ENCODE measurements at regions not wholly inside any gene's neighbourhood (a gene's known extent, or its start where the extent isn't known, plus 50 kb on each side); places are given as distances from the start of the nearest gene placed in this dataset.
"Not testable (repeated sequence)": the region's sequence is repeated elsewhere in the genome, so short reads cannot be mapped to it uniquely, and the experiment has no call there.

- not testable (repeated sequence) for DNase-seq (ENCODE audit: low read depth in 2 of 3, low spot score in 2 of 3)
Measured at GRCh38 chr1:8118736-8119135, 92.6 kb upstream of the ERRFI1 start.

- no peak for DNase-seq (ENCODE audit: low read depth in 2 of 3, low spot score in 2 of 3)
Measured at GRCh38 chr1:8118031-8118451, 91.9 kb upstream of the ERRFI1 start.

- DNase-seq (ENCODE audit: low read depth in 2 of 3, low spot score in 2 of 3), result no peak
Measured at GRCh38 chr1:8116894-8117264, 90.8 kb upstream of the ERRFI1 start.

DNA sequence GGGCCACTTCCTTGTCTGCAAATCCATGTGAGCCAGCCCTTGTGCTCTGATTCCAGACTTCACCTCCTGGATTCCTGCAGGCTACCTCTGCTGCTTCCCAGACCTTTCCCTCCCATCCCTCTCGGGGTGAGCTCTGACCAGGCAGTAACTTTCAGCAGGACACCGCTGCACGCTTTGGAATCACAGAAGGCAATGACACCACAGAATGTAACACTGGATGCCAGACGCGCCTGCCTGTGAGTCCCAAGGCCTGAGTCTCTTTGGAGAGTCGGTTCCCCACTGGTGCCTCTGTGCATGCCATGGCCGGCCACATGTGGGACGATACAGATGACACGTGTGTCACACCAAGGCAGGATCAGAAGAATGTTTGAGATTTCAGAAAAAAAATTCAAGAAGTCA is 89.7 kb upstream of the ERRFI1 start:
- no peak for DNase-seq (ENCODE audit: low read depth in 2 of 3, low spot score in 2 of 3)

- DNase-seq (ENCODE audit: low read depth in 2 of 3, low spot score in 2 of 3), result no peak
Measured at GRCh38 chr1:8115031-8115768, 89.1 kb upstream of the ERRFI1 start.

GRCh38 chr1:8113262-8114220 is 87.4 kb upstream of the ERRFI1 start:
- no peak for DNase-seq (ENCODE audit: low read depth in 2 of 3, low spot score in 2 of 3)

GRCh38 chr1:8112611-8113261 is 86.6 kb upstream of the ERRFI1 start:
- DNase-seq (ENCODE audit: low read depth in 2 of 3, low spot score in 2 of 3), result no peak

- no peak for DNase-seq (ENCODE audit: low read depth in 2 of 3, low spot score in 2 of 3)
Measured at GRCh38 chr1:8111560-8111959, 85.5 kb upstream of the ERRFI1 start.

GRCh38 chr1:8109216-8109615 is 83.1 kb upstream of the ERRFI1 start:
- no peak for DNase-seq (ENCODE audit: low read depth in 2 of 3, low spot score in 2 of 3)

GRCh38 chr1:8107897-8108296 is 81.8 kb upstream of the ERRFI1 start:
- DNase-seq (ENCODE audit: low read depth in 2 of 3, low spot score in 2 of 3), result no peak

GRCh38 chr1:8104278-8105236 is 78.4 kb upstream of the ERRFI1 start:
- no peak for DNase-seq (ENCODE audit: low read depth in 2 of 3, low spot score in 2 of 3)

DNA sequence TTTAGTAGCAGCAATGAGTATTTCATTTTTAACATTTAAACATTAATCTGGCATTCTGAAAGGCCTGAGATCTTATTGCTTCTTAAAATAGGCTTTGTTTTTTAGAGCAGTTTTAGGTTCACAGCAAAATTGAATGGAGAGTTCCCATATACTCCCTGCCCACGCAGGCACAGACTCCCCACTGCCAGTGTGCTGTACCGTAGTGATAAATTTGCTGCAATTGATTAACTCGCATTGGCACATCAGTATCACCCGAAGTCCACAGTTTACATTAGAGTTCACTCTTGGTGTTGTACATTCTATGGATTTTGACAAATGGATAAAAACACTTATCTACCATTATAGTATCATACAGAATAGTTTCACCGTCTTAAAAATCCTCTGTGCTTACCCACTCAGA is 71.8 kb upstream of the ERRFI1 start:
- no peak for DNase-seq (ENCODE audit: low read depth in 2 of 3, low spot score in 2 of 3)

GRCh38 chr1:8097077-8097799 is 71.1 kb upstream of the ERRFI1 start:
- DNase-seq (ENCODE audit: low read depth in 2 of 3, low spot score in 2 of 3), result no peak

DNA sequence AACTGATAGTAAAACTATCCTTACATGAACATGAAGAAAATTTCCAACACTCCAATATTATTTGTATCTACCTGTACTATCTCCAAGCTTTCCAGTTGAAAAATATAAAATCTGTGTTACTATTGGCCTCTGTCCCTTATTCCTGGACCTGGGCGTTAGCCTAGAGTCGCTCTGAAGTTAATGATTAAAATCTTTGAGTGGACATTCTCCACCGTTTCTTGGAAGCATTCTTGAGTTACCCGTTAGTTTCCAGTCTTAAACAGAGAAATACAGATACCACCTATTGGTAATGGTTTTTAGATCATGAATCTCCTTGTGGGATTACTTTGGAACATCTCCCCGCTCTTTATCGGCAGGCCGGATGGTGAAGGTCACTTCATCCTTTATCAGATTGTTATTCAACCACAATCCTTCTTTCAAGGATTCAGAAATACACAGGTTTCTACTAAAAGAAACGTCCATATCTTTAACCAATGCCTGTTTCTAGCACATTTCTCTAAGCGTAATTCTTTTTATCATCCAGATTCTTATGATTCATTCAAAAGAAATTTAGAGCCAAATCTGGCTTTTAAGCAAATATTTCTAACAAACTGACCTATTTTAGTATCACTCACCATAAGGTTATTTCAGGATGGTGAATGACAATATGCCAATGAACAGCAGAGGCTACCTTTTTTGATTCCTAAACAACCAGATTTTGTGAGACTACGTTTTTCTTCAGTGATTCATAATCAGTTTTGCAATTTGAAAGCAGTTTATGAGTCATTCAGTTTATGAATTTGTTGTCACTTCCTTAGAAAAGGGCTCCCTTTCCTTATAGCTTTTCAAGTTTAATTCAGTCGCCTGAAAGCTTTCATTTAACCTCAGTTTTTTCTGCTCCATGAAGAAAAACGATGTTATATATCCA is 70.2 kb upstream of the ERRFI1 start:
- DNase-seq (ENCODE audit: low read depth in 2 of 3, low spot score in 2 of 3), result no peak

GRCh38 chr1:8095584-8095983 is 69.5 kb upstream of the ERRFI1 start:
- DNase-seq (ENCODE audit: low read depth in 2 of 3, low spot score in 2 of 3), result no peak

GRCh38 chr1:8094481-8095241 is 68.6 kb upstream of the ERRFI1 start:
- no peak for DNase-seq (ENCODE audit: low read depth in 2 of 3, low spot score in 2 of 3)

DNA sequence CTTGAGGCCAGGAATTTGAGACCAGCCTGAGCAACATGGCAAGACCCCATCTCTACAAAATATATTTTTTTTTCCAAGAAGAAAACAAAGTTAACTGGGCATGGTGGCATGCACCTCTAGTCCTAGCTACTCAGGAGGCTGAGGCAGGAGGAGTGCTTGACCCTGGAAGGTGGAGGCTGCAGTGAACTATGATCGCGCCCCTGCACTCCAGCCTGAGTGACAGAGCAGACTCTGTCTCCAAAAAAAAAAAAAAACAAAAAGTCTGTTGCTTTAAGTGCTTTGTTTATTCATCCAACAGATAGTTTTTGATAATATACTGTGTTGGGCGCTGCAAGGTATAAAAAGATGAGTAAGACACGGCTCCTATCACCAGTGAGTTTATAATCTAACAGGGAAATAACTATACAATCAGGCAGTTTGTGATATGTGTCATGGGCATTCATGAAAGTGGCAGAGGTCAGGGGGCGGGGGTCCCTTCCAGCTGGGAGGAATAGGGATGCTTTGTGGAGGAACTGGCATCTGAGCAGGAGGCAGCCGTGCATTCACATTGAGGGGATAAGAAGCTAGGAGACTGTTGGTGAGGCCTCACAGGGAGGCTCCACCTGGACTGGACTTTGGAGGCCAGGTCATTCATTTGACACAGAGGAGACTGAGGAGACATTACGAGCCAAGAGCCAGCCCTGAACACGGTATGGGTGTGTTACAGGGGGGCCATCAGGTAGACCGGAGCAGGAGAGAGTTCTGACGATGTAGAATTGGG is 67.3 kb upstream of the ERRFI1 start:
- DNase-seq (ENCODE audit: low read depth in 2 of 3, low spot score in 2 of 3), result no peak
